ENCODE measurements at regions not wholly inside any gene's neighbourhood (a gene's known extent, or its start where the extent isn't known, plus 50 kb on each side); places are given as distances from the start of the nearest gene placed in this dataset.

DNA sequence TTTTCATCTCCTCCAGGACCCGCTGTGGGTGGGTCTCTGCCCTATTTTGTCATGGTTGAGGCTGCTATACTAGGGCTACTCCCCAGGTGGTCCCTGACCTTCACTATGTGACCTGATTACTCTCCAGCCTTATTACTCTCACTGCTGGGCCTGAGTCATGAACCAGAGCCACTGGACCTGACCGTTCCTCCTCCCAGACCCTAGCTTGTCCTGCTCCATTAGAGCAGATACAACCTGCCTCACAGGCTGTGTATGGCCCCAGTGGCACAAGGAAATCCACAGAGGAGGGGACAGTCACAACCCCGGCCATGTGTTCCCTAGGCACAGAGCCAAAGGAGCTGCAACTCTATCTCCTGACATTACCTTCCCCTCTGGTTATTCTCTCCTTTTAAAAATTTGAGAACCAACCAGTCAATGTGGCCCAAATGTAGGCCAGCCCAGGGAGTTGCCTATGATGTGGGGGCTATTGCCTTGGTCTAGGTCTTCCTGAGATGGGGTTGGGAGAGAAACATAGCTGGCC is 96.0 kb upstream of the FSTL4 start:
- DNase-seq (ENCODE audit: low spot score): no peak

DNA sequence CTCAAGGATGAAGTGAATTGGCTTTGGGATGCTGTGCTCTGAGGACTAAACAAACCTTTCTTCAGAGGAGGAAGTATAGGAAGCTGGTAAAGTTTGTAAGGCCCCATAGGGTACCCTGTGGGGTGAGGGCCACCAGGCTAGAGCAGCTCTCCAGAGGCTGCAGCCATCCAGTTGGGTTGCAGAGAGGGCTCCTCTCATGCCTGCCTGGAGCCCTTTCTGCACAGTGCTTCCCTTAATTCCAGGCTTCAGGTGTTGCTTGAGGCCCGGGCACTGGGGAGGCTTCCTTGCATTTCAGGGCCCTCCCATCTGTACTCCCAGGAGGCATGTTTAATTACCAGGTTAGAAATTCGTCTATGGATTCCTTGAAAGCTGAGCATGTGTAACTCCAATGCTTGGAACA is 95.3 kb upstream of the FSTL4 start:
- no peak for DNase-seq (ENCODE audit: low spot score)

DNA sequence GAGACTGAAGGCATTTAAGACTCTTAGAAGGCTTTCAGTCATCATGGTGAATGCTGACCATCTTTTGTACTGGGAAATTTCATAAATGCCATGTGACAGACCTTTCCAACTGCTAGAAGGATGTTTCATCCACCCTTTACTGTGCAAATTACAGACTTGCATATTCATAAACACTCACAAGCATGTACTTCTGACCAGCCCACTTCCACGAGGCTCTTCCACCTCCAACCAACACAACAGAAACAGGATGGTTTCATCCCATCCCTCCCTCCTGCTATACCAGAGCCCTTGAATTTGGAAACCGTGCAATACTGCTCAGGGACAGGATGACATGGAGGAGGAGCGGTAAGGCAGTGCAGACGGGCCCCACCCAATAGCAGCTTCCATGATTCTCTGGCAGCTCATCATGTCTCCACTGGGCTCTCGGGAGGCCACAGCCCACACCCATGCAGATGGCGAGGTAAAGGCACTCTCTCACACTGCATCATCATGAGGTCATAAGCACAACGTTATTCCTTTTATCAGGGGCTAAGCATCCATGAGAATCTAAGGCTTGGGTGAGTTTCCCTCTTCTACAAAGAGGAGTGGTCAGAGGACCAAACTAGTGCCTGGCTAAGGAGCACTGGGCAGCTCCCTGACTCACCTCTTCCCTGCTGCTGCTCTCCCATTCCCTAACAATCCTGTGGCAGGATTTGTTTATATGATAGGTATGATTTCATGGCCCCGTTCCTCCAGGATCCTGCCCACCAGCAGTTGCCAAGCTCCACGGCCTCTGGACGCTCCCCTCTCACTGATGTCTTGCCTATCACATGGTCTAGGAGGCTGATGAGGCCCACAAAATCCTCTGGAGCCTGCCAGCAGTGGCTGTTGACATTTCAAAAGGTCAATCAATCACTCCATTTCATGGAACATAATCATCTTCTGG is 94.4 kb upstream of the FSTL4 start:
- DNase-seq (ENCODE audit: low spot score): no peak

DNA sequence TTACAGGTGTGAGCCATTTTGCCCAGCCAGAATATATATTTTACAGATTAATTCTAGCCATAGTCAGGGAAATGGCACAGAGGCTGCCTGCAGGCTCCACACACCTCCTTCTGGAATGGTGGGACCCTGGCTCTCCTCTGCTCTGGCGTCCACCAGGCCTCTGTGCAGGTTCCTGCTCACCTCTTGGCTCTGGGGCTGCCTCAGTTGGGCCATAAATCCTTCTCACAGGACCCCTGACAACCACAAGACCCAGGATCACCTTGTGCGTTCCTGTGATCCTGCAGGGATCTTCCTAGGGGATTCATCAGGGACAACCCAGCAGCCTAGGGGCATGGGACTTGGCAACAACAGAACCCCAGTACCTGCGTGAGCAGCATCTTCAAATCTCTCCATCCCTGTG is 93.0 kb upstream of the FSTL4 start:
- no peak for DNase-seq (ENCODE audit: low spot score)

DNA sequence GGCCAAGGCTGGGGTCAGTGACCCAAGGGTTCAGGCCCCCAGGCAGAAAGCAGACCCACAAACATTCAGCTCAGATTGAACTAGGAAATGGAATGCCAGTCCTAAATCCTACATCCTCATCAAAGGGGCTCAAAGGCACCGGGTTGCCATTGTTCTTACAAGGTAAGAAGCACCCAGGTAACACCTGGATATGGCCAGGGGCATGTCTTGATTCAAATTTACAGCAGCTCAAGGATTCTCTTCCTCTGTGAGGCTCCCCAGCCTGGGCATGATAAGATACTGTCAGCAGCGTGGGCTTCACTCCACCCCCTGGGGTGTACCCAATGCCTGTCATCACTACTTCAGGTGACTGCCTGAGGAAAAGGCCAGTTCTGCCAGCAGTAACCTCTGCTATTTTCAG is 92.1 kb upstream of the FSTL4 start:
- no peak for DNase-seq (ENCODE audit: low spot score)

DNA sequence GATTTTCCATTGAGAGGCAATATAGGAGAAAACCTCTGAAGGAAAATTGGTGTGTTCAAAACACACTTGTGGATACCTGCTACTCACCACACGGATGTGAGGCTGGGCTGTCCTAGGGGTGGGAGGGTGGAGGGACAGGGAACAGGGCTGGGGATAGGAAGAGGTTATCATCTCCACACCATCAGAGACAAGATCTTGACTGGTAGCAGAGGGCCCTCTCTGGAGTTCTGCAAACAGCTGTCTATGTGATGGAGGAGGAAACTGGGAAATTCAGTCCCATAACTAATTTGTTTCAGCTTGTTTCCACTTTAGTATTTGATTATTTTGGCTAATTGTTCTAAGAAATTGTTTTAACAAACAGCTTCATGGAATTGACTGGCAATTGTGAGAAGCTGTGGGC is 91.6 kb upstream of the FSTL4 start:
- no peak for DNase-seq (ENCODE audit: low spot score)

DNA sequence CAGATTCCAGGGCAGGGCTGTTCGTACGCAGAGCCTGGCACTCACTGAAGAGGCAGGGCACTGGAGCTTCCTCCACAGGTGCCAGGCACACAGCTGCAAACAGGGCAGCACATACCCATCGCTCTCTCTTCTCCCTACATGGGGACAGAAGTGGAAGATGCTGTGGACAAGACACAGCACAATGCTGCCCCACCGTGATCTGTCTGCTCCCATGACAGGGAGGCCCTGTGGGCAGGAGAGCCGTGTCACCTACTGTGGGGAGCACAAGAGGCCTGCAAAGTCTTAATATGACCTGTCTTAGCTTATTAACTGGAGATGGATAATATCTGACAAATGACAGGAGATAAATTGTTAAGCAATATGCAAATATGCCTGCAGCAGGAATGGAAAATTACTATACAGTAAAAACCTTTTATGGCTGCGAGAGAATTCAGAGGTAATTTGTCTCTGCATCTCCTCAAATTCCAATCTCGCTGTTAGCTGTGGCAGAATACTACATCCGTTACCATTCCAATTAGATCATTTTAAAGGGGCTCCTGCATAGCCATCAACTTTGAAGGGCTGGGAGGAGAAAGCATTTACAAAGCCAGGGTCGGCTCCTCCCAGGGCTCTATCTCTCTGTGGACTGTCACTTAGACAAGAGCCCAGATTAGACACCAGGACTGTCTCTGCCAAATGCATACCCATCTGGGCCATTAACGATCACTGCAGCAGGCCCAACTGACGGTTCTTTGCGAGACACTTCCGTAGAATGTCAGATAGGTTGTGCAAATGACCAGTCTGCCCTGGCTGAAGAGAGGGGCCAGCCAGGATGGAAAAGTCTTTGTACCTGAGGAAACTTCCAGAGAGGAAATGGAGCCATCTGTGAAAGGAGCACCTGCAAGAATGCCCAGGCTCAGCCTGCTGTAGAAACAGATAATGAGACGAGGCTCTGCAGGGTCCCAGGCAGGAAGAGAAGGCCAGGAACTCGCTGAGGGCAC is 90.7 kb upstream of the FSTL4 start:
- DNase-seq (ENCODE audit: low spot score): no peak

DNA sequence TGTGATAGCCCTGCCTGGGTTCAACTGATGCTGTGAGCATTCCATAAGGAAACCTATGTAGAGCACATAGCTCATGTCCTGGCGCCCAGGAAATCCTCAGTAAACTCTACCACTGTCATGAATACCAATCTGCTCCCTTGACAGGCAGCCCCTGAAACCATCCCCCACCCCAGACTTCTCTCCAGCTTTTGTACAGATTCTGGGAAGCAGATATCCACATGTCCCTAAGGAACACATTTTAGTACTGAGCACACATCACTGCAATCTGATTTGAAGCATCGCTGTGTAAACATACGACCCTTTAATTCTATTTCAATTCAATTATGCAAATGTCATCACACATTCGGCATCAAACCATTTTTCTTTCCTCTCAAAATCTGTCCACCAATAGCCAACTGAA is 89.5 kb upstream of the FSTL4 start:
- no peak for DNase-seq (ENCODE audit: low spot score)

DNA sequence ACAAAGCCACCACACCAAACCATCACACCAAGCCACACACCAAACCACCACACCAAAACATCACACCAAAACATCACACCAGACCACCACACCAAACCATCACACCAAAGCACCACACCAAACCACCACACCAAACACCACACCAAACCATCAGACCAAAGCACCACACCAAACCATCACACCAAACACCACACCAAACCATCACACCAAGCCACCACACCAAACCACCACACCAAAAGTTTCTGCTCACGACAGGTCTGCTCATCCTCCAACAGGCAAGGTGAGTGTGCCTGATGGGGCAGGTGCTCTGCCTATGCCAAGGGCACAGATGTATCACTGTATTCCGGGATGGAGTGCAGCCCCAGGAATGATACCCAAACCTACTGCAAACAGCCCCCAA is 87.9 kb upstream of the FSTL4 start:
- DNase-seq (ENCODE audit: low spot score): no peak

DNA sequence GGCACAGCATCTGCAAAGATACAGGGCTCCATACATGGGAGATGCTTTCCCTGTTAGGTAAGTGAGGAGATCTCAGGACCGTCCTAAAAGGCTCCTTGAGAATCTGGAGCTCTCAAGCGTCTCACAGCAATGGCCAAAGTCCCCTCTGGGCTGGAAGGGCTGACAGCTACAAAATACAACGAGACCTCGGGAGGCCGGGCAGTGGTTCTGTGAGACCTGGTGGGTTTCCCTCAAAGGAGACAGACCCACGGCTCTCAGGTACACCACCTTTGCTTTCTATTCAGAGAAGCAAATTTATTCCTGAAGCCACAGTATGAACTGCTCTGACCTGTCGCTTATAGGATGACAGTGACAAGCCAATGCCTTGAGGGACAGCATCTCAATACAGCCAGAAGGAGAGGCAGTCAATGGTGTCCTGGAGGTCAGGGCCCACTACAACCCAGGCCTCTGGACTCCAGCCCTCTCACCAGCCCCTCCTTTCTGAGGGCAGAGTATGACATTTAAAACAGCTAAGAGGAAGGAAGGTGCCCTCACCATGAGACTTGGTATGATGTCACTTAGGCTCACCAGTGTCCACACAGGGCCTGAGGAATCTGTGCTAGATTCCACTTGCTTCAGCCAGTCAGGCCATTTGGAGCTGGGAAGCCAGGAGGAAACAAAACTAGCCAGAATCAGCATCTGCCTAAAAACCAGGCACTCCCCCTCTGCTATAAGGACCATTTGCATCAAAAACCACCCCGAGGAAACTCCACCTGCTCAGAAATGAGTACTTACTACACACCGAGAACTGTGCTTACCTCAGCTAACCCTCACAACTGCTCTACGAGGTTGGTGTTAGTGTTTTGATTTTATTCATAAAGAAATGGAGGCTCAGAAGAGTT is 86.5 kb upstream of the FSTL4 start:
- DNase-seq (ENCODE audit: low spot score): no peak

DNA sequence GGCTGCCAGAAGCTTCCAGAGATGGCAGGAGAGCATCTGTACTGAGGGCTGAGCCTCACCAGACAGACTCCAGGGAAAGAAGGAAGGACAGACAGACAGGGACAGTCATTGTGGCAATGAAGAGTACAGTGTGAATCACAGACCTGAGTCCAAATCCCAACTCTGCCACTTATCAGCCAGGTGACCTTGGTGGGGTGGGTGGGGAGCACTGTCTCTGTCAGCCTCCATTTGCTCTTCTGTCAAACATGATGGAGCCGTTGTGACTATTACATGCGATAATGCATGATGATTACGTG is 85.9 kb upstream of the FSTL4 start:
- no peak for DNase-seq (ENCODE audit: low spot score)

DNA sequence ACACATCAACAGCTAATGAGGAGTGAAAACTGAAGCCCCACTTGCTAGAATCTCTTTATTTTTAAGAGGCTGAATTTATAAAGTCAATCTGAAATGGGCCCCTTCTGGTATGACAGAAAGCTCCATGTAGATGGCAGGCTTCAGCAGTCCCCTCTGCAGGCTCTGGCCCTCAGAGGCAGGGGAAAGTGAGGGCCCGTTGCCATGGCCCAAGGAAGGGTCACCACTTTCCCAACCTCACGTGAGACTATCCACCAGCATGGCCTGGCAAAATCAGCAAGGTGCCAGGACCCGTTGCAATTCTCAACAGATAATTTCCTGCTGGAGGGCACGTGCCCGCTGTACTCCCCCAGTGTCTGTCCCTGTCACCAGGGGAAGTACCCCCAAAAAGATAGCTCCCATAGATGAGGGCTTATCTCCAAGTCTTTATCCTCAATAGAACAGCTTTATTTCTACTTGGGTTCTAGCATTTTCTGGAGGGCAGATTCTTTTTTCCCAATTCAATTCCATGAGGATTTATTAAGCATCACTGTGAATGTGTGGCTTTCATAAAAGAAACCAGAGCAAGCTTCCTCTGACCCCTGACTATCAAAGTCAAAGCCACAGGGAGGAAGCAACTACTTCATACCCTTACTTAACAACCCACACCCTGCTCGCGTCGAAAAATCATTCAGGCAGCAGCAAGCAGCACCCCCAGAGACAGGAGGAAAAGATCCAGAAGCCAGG is 85.4 kb upstream of the FSTL4 start:
- no peak for DNase-seq (ENCODE audit: low spot score)

DNA sequence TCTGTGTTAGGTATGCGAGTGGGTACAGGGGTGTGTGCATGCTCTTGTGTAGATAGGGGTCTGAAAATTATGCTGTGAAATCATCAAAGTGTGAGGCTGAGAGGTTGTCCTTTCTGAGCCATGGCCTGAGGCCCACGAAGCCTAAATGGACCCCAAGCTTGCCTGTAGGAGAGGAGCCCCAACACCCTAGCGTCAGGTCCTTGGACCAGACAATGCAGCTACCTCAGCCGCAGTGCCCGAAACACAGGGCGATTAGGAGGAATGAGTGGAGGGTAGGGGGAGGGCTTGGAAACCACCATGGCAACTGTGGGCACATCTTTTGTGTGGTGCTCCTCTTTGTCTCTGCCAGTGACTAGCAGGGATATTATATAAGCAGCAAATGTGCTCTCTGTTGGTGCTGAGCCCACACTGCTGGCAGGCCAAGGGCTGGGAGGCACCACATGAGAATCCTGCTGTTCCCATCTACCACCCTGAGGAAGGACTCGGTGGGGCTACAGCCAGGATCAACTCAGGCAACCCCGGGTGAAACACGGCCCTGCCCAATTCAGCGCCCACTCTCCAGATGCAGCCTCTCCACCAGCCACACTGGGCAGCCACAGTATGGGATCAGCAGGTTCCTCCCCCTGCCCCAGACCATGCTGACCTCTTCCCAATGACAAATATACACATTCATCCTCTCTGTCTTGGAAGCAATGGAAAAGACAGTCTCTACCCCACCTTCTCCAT is 84.6 kb upstream of the FSTL4 start:
- no peak for DNase-seq (ENCODE audit: low spot score)

DNA sequence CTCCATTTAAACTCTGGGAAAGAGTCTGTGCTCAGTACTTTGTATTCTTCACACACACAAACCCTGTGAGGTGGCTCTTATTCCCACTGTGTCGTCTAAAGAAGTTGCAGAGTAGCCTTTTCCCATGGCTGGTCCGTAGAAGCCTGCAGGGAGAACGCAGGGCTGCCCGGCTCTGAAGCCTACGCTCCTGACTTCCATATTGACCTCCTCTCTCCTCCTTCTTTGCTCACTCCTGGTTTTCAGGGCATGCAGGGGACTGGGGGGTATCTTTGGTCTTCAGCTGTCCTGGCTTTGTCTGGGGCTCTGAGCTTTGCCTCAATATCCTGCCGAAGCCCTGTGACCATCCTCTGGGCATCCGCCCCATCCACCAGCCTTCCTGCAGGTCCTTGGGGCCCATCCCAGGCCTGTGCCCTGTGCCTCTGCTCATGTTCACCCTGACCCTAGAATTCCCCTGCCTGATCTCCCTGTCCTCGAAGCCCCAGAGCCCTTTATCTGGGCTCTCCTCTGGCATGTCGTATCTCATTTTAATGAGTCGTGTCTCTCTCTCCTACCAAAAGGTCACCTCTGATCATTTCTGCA is 83.8 kb upstream of the FSTL4 start:
- DNase-seq (ENCODE audit: low spot score): no peak

DNA sequence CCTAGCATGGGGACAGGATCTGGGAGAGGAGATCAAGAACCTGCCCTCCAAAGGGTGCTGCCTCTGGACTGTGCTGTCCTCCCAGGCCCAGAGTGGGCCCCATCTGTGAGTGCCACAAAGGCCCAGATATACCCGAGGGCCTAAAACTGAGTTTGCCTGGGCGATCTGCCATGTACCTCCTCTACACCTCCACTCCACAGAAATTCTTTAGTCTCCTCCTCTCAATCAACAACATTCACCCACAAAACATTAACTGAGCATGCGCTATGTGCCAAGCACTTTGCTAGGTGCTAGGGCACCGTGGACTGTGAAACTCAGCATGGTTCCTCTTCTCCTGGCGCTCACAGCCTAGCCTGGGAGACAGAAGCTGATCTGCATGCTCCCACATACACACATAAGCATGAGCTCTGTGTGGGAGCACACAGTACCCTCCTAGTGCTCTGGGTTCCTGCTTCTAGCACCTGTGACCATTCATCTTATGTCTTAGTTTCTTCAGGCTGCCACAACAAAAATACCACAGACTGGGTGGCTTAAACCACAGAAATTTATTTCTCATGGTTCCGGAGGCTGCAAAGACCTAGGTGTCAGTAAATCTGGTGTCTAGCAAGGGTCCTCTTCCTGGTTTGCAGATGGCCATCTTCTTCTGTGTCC is 82.0 kb upstream of the FSTL4 start:
- DNase-seq (ENCODE audit: low spot score): no peak

DNA sequence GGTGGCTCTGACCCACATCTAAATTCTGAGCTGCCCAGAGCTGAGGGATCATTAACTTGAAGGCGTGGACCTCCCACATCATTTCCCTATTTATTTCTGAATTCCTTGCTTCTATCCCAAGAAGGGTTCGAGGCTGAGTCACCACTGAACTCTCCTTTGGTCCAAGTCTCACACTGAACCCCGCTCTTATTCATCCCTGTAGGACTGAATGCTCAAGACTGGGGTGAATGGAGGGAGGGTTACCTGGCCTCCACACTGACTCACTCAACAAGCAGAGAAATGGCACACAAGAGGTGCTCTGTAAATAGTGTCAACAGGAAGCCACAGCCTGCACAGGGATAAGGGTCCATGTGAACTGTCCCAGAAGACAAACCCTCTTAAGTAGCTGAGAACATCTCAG is 79.1 kb upstream of the FSTL4 start:
- DNase-seq (ENCODE audit: low spot score): no peak

DNA sequence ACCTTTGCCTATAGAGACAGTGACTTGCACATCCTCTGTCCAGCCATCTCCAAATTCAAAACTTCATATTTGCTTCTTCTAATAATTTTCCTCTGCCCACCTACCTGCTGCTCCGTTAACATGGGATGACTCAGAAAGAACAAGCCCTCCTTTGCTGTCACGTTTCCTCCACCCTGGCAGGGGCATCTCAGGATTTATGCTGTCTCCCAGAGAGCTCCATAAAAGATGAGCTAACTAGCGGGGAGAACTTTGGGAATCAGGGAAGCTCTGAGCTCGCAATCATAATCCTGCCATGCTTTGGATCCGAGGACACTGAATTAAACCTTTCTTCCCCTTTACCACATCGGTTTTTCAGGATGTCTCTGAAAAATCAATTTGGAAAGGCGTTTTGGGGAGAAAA is 78.4 kb upstream of the FSTL4 start:
- no peak for DNase-seq (ENCODE audit: low spot score)

DNA sequence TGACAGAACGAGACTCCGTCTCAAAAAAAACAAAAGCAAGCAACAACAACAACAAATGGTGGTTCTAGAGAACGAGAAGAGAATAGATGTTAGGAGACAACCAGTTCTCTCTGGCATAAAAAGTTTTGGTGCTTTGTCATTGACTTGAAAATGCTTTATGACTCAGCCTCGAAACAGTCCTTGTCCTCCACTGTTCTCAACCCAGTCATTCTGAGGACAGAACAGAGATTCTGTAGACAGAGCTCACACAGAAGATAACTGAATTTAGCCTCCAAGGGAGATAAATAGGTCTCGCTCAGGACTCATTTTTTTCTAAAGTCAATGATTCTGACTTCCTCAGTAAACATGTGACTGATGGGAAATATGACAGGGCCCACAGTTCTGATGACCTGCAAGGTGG is 76.0 kb upstream of the FSTL4 start:
- no peak for DNase-seq (ENCODE audit: low spot score)

DNA sequence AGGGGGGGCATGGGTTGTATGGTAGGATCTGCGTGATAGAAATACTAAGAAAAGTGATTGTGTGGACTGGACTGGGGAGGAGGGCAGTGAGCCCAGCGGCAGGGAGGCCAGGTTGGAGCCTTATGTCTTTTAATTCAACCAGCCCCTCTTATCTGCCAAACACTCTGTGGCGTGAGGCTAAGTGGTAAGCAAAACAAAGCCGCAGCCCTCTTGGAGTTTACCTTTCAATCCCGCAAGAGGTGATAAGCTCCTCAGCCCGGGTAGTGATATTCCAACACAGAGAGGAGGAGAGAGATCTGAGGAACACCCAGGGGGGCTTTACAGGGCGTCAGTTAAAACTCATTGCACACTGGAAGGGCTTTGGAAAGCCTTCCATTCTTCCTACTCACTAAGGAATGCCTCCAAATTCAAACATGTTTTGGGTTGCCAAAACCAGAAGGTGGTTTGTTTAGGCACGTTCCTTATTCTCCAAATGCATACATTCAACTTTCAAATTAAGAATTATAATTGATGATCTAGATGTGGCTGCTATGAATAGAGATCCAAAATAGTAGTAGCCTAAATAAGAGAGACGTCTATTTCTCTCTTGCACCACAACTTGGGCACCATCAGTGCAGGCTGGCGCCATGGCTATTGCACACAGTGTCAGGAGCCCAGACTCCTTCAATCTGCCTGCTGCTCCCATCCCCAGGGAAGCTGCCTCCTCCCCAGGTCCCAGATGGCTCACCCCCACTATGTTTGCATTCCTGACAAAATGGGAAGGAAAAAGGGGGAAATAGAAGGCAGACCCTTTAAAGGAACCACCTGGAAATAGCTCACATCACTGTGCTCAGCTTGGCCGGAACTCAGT is 75.1 kb upstream of the FSTL4 start:
- no peak for DNase-seq (ENCODE audit: low spot score)

All from hematopoietic multipotent progenitor cell treated with erythropoietin and hydrocortisone succinate and interleukin-3 and kit ligand, for 17 days (in vitro differentiated cells).